ENCODE measurements at regions not wholly inside any gene's neighbourhood (a gene's known extent, or its start where the extent isn't known, plus 50 kb on each side); places are given as distances from the start of the nearest gene placed in this dataset.
"Not testable (repeated sequence)": the region's sequence is repeated elsewhere in the genome, so short reads cannot be mapped to it uniquely, and the experiment has no call there.

- WGBS, 4 donors = 61 to 77% (median 76%) methylated on average over 5 of the region's 5 CpGs
- DNase-seq = no peak
- intact Hi-C loops (cut with DNase I) = loop anchor here in 1 of 2 donors (2.0 to 5.0 kb wide), 2 partner anchors 114 to 391 kb away; no protein-coding TSS in a partner anchor
- Histone ChIP-seq H3K4me1 (replicated peaks in 1 of 2) (no peaks in the 10 kb centered on the region), H3K27ac (no peak overlapping the region), H3K27me3 (peaks cover 4% of the 10 kb centered on the region), H3K9me3 (replicated peaks in 1 of 3) (no peaks in the 10 kb centered on the region), H3K36me3 (replicated peaks in 1 of 2) (no peaks in the 10 kb centered on the region), H3K4me3 (no peak overlapping the region)
- no peak for TF ChIP-seq CTCF (IDR thresholded peaks at IDR 0.05)
Measured at GRCh38 chr3:170806141-170806540, 63.9 kb downstream of the RPL22L1 start.

GRCh38 chr3:170805296-170805695, 64.7 kb downstream of the RPL22L1 start:
- not testable (repeated sequence) for H3K9me3 ChIP-seq (replicated peaks in 1 of 3); DNase-seq; H3K36me3 ChIP-seq (replicated peaks in 1 of 2); H3K27me3 ChIP-seq; H3K4me1 ChIP-seq (replicated peaks in 1 of 2); H3K4me3 ChIP-seq; H3K27ac ChIP-seq
- intact Hi-C loops (cut with DNase I) = loop anchor here in 1 of 2 donors (5.0 kb wide), 1 partner anchor 113 kb away; no protein-coding TSS in a partner anchor
- WGBS, 4 donors = 84 to 95% (median 88%) methylated on average over 1 of the region's 1 CpG

GRCh38 chr3:170804634-170805033, 65.4 kb downstream of the RPL22L1 start:
- 73 to 81% (median 75%) methylated on average over 1 of the region's 1 CpG for WGBS, 4 donors
- intact Hi-C loops (cut with DNase I) = loop anchor here in 1 of 2 donors (5.0 kb wide), 1 partner anchor 112 kb away; no protein-coding TSS in a partner anchor
- H3K27ac ChIP-seq = not testable (repeated sequence)

DNA sequence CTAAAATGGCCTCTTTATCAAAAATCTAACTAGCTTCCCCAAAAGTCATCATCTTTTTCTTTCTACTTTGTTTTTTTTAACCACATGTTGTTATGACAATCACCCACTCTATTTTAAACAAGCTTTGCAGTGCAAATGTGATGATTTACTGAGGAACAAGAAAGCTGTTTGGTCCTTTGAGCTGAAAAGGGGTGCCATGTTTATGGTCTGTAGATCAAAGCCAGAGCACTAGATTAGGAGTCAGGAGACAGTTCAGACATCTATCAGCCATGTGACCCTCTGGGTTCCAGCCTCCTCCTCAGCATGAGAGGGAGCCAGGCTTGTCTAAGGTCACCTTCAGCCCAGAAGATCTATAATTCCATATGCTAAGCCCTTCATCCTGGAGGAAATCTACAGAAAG, 65.9 kb downstream of the RPL22L1 start:
- DNase-seq = no peak
- Histone ChIP-seq H3K4me3 (no peak overlapping the region), H3K9me3 (replicated peaks in 1 of 3) (no peaks in the 10 kb centered on the region), H3K36me3 (replicated peaks in 1 of 2) (no peaks in the 10 kb centered on the region), H3K27me3 (peaks cover 4% of the 10 kb centered on the region), H3K27ac (no peak overlapping the region), H3K4me1 (replicated peaks in 1 of 2) (no peaks in the 10 kb centered on the region)
- intact Hi-C loops (cut with DNase I) = no loop called here
- no peak for TF ChIP-seq CTCF (IDR thresholded peaks at IDR 0.05)
- TF ChIP-seq POLR2A (IDR thresholded peaks at IDR 0.05) = no peak

More at GRCh38 chr3:170804634-170805033, 65.4 kb downstream of the RPL22L1 start:
- H3K27me3 ChIP-seq; DNase-seq; H3K9me3 ChIP-seq (replicated peaks in 1 of 3); H3K4me3 ChIP-seq; H3K36me3 ChIP-seq (replicated peaks in 1 of 2); H3K4me1 ChIP-seq (replicated peaks in 1 of 2): not testable (repeated sequence)

DNA sequence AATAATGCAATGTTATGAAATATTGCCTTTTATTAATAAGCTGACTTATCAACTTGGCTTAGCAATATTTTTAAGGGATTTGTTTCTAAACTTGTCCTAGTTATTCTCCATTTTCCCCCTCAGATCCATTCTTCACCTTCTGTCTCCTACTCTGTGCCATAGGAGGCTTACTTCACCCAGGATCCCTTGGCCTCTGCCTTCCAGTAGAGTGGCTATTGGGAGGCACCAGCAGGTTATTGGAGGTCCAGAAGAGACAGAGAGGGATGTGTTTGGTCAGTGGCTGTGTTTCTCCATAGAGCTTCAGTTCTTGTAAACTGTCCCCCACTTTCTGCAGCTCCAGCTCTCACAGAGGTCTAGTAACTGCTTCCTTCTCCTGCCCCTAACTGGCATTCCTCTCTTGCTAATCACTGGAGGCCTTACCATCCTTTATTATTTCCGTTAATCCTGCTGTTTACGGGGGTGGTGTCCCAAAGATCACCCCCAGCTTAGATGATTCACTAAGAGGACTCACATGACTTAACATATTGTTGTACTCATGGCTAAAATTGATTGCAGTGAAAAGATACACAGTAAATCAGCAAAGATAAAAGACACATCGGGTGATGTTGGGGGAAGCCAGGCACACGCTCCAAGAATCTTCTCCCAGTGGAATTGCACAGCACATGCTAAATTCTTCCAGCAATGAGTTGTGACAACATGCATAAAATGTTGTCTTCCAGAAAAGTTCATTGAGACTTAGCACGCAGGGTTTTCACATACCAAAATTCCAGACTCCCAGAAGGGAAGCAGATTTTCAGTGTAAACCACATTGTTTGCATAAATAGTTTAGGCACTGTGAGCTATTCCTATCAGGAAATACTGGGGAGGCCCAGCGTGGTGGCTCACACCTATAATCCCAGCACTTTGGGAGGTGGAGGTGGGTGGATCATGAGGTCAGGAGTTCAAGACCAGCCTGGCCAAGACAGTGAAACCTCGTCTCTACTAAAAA, 67.5 kb downstream of the RPL22L1 start:
- TF ChIP-seq POLR2A (IDR thresholded peaks at IDR 0.05) (no peak), CTCF (IDR thresholded peaks at IDR 0.05) (no peak)
- Histone ChIP-seq H3K27ac (peak overlapping the region in 1 of 5 donors; percentile 58), H3K36me3 (replicated peaks in 1 of 2) (no peaks in the 10 kb centered on the region), H3K4me1 (replicated peaks in 1 of 2) (no peaks in the 10 kb centered on the region), H3K27me3 (peaks cover 4% of the 10 kb centered on the region), H3K9me3 (replicated peaks in 1 of 3) (no peaks in the 10 kb centered on the region), H3K4me3 (no peak overlapping the region)
- intact Hi-C loops (cut with DNase I) = no loop called here
- DNase-seq = peak in 2 of 7 donors; percentile 27 to 50
- WGBS, 4 donors = 59 to 70% (median 64%) methylated on average over 6 to 7 of the region's 7 CpGs
